ENCODE measurements at regions not wholly inside any gene's neighbourhood (a gene's known extent, or its start where the extent isn't known, plus 50 kb on each side); places are given as distances from the start of the nearest gene placed in this dataset.

GRCh38 chr1:117683571-117684285, 77.9 kb downstream of the TENT5C start:
- TF ChIP-seq, protein P1, sequence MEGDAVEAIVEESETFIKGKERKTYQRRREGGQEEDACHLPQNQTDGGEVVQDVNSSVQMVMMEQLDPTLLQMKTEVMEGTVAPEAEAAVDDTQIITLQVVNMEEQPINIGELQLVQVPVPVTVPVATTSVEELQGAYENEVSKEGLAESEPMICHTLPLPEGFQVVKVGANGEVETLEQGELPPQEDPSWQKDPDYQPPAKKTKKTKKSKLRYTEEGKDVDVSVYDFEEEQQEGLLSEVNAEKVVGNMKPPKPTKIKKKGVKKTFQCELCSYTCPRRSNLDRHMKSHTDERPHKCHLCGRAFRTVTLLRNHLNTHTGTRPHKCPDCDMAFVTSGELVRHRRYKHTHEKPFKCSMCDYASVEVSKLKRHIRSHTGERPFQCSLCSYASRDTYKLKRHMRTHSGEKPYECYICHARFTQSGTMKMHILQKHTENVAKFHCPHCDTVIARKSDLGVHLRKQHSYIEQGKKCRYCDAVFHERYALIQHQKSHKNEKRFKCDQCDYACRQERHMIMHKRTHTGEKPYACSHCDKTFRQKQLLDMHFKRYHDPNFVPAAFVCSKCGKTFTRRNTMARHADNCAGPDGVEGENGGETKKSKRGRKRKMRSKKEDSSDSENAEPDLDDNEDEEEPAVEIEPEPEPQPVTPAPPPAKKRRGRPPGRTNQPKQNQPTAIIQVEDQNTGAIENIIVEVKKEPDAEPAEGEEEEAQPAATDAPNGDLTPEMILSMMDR (IDR thresholded peaks at IDR 0.05; ENCODE audit: insufficient read depth, low read length) = no peak
- no peak for TF ChIP-seq SPI1 (IDR thresholded peaks at IDR 0.05; ENCODE audit: borderline replicate concordance, low read depth)
- no peak for TF ChIP-seq POLR2AphosphoS5 (IDR thresholded peaks at IDR 0.05; ENCODE audit: low read depth)
- TF ChIP-seq REST (IDR thresholded peaks at IDR 0.05; ENCODE audit: insufficient replicate concordance, low read depth) = no peak
- no peak for TF ChIP-seq GABPA (IDR thresholded peaks at IDR 0.05; ENCODE audit: low read depth)

Measured in HL-60 (cell line).